ENCODE measurements at regions not wholly inside any gene's neighbourhood (a gene's known extent, or its start where the extent isn't known, plus 50 kb on each side); places are given as distances from the start of the nearest gene placed in this dataset.
A peak's percentile ranks its signal among the peaks of the same experiment; 100 is the strongest.

DNA sequence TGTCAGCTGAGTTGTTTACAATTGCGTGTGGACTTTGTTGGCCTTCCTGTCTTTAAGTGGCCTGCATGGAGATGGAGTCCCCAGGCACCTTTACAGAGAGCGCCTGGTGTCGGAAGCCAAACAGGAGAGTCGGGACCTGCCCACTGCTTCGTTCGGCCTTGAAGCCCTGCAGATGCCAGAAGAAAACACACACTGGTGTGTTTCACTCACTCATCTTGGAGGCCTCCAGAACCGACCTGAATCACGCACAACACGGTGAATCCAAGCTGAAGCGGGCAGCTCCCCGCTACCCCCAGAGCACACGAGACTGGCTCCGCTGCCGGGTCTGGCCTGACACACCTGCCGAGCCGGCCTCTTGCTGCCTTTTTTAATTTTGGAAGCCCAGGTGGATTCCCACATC is 419.4 kb upstream of the IRX4 start:
- no peak overlapping the region for H3K27ac ChIP-seq (ENCODE audit: low read depth, low read length)
- H2BK12ac ChIP-seq (ENCODE audit: low read depth, low read length) = no peak overlapping the region
- H3K9ac ChIP-seq (replicated peaks in 1 of 4; ENCODE audit: extremely low read depth in 1 of 4, low read depth in 3 of 4, low read length in 3 of 4) = no peak overlapping the region
- peak overlapping the region; percentile 15; the same call in 1 of the 2 replicates for H2AFZ ChIP-seq (ENCODE audit: low read length)
- H2BK15ac ChIP-seq (ENCODE audit: low read length) = no peak overlapping the region
- ChIA-PET CTCF (ENCODE audit: partially characterized antibody) (interaction anchor here (0.6 to 2.2 kb wide), 3 partner anchors 9 to 547 kb away, joined by 3 to 9 read pairs (median 4); no protein-coding TSS in a partner anchor), POLR2A (ENCODE audit: partially characterized antibody) (no interaction called here)
- no peak overlapping the region for H3K56ac ChIP-seq (replicated peaks; ENCODE audit: insufficient read length, low read depth, low read length)
- H3K14ac ChIP-seq (ENCODE audit: insufficient read length) = no peak overlapping the region
- H3K79me2 ChIP-seq (ENCODE audit: control insufficient read depth in 1 of 2, insufficient read depth in 2 of 2, low read length in 2 of 2) = no peaks in the 10 kb centered on the region
- H4K8ac ChIP-seq (ENCODE audit: extremely low read depth, insufficient read depth, low read length) = no peak overlapping the region
- no peak for FAIRE-seq
- no peak overlapping the region for H3K4me2 ChIP-seq (ENCODE audit: insufficient read depth in 1 of 2, low read depth in 2 of 2, low read length in 2 of 2)
- no peak overlapping the region for H2BK5ac ChIP-seq (ENCODE audit: low read depth, low read length)
- no peak overlapping the region for H3K23ac ChIP-seq (ENCODE audit: insufficient read length)
- H3K27me3 ChIP-seq (replicated peaks in 1 of 4; ENCODE audit: control insufficient read depth in 3 of 4, extremely low read depth in 1 of 4, insufficient read depth in 3 of 4, low read length in 3 of 4) = no peaks in the 10 kb centered on the region
- H3K36me3 ChIP-seq (ENCODE audit: control insufficient read depth in 2 of 4, insufficient read depth in 4 of 4, low read length in 3 of 4) = no peaks in the 10 kb centered on the region
- no peaks in the 10 kb centered on the region for H4K20me1 ChIP-seq (replicated peaks in 1 of 2; ENCODE audit: control insufficient read depth in 1 of 2, insufficient read depth in 2 of 2, low read length in 2 of 2)
- H2BK20ac ChIP-seq (ENCODE audit: low read length) = no peak overlapping the region
- no peak overlapping the region for H3K4me3 ChIP-seq (ENCODE audit: extremely low read depth in 1 of 4, insufficient read depth in 2 of 4, low read depth in 3 of 4, low read length in 4 of 4)
- H3K4me1 ChIP-seq (replicated peaks in 1 of 4; ENCODE audit: control insufficient read depth in 3 of 4, insufficient read depth in 4 of 4, low read length in 3 of 4) = peaks cover 0 to 7% (median under 1%) of the 10 kb centered on the region in 4 experiments; a peak in 4 of 7 replicates
- no peak overlapping the region for H2AK5ac ChIP-seq (ENCODE audit: low read depth, low read length)
- no peaks in the 10 kb centered on the region for H3K23me2 ChIP-seq (ENCODE audit: low read depth, low read length)
- no peaks in the 10 kb centered on the region; the same call in 1 of the 2 replicates for H3K79me1 ChIP-seq (ENCODE audit: low read depth, low read length)
- no peak overlapping the region for H4K91ac ChIP-seq (replicated peaks; ENCODE audit: insufficient read length, low read length)
- H2BK120ac ChIP-seq (replicated peaks; ENCODE audit: low read depth, low read length) = no peak overlapping the region
- no peak overlapping the region for H3K4ac ChIP-seq (replicated peaks; ENCODE audit: insufficient read length, low read depth, low read length)
- H4K5ac ChIP-seq (ENCODE audit: insufficient read length, low read depth, low read length) = no peak overlapping the region
- H3K18ac ChIP-seq (ENCODE audit: extremely low read depth, low read length) = no peak overlapping the region; the same call in 1 of the 2 replicates
- WGBS, 2 experiments (ENCODE audit: extremely low coverage in 1 of 2, insufficient coverage in 1 of 2, insufficient read length in 1 of 2, insufficient replicate concordance in 2 of 2, low coverage in 1 of 2, low lambda C conversion rate in 2 of 2, missing lambda C conversion rate in 1 of 2) = 90% methylated on average over 16 of the region's 16 CpGs; no CpG with 5 or more reads in 1 of the 2 experiments
- no peak for DNase-seq (ENCODE audit: low read depth in 1 of 2, low spot score in 2 of 2)
- H3K9me3 ChIP-seq (ENCODE audit: insufficient read depth in 2 of 2, low read depth in 1 of 2, low read length in 1 of 2) = no peaks in the 10 kb centered on the region
- no peak for TF ChIP-seq CHD2 (IDR thresholded peaks at IDR 0.05; ENCODE audit: low read length)
- TF ChIP-seq GTF2F1 (IDR thresholded peaks at IDR 0.05; ENCODE audit: borderline replicate concordance, low read depth, low read length) = no peak
- TF ChIP-seq, protein P1, sequence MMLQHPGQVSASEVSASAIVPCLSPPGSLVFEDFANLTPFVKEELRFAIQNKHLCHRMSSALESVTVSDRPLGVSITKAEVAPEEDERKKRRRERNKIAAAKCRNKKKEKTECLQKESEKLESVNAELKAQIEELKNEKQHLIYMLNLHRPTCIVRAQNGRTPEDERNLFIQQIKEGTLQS (IDR thresholded peaks at IDR 0.05; ENCODE audit: insufficient read depth, low read depth, low read length) = no peak
- TF ChIP-seq CEBPB (IDR thresholded peaks at IDR 0.05; ENCODE audit: low read depth, low read length) = no peak
- TF ChIP-seq JUN (IDR thresholded peaks at IDR 0.05; ENCODE audit: low read depth, low read length) = no peak
- TF ChIP-seq, protein P2, sequence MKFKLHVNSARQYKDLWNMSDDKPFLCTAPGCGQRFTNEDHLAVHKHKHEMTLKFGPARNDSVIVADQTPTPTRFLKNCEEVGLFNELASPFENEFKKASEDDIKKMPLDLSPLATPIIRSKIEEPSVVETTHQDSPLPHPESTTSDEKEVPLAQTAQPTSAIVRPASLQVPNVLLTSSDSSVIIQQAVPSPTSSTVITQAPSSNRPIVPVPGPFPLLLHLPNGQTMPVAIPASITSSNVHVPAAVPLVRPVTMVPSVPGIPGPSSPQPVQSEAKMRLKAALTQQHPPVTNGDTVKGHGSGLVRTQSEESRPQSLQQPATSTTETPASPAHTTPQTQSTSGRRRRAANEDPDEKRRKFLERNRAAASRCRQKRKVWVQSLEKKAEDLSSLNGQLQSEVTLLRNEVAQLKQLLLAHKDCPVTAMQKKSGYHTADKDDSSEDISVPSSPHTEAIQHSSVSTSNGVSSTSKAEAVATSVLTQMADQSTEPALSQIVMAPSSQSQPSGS (IDR thresholded peaks at IDR 0.05; ENCODE audit: low read length) = no peak
- TF ChIP-seq BACH1 (IDR thresholded peaks at IDR 0.05; ENCODE audit: low read length) = no peak
- TF ChIP-seq BCL11A (IDR thresholded peaks at IDR 0.05; ENCODE audit: low read depth in 2 of 2, low read length in 2 of 2) = no peak
- TF ChIP-seq, protein P3, sequence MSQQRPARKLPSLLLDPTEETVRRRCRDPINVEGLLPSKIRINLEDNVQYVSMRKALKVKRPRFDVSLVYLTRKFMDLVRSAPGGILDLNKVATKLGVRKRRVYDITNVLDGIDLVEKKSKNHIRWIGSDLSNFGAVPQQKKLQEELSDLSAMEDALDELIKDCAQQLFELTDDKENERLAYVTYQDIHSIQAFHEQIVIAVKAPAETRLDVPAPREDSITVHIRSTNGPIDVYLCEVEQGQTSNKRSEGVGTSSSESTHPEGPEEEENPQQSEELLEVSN (IDR thresholded peaks at IDR 0.05) = no peak
- TF ChIP-seq TAF7 (optimal IDR thresholded peaks at IDR 0.05; ENCODE audit: borderline replicate concordance, low read depth, low read length) = no peak
- no peak for TF ChIP-seq TCF12 (IDR thresholded peaks at IDR 0.05; ENCODE audit: low read depth, low read length)
- TF ChIP-seq KDM4A (IDR thresholded peaks at IDR 0.05; ENCODE audit: low read depth, low read length, severe bottlenecking) = no peak

Measured in H1 (cell line).